GM10266 (cell line): ENCODE measurements at regions not wholly inside any gene's neighbourhood (a gene's known extent, or its start where the extent isn't known, plus 50 kb on each side); places are given as distances from the start of the nearest gene placed in this dataset.
"Not testable (repeated sequence)": the region's sequence is repeated elsewhere in the genome, so short reads cannot be mapped to it uniquely, and the experiment has no call there.

ENCODE experiments used
- DNase-seq: peaks from one replicate; pipeline ENCODE4 v3.0.0; 2012; ENCODE audit errors: extremely low spot score
- CTCF ChIP-seq: IDR thresholded peaks from 2 replicates; pipeline ENCODE4 v1.5.1; 2012; ENCODE audit warnings: mild to moderate bottlenecking, low read depth; ENCODE audit not compliant: control insufficient read depth, insufficient read depth; ENCODE audit errors: missing control alignments

- no peak for TF ChIP-seq CTCF
- no peak for DNase-seq
Measured at GRCh38 chr4:131551306-131551705, 1597.8 kb upstream of the PCDH10 start.

GRCh38 chr4:131566026-131566425, 1583.1 kb upstream of the PCDH10 start:
- TF ChIP-seq CTCF = no peak
- DNase-seq = no peak

GRCh38 chr4:131584587-131584986, 1564.5 kb upstream of the PCDH10 start:
- DNase-seq = no peak
- TF ChIP-seq CTCF = no peak

- no peak for TF ChIP-seq CTCF
- DNase-seq = no peak
Measured at GRCh38 chr4:131595140-131595539, 1554.0 kb upstream of the PCDH10 start.

- TF ChIP-seq CTCF = no peak
- DNase-seq = no peak
Measured at GRCh38 chr4:131603705-131604104, 1545.4 kb upstream of the PCDH10 start.

- TF ChIP-seq CTCF = no peak
- no peak for DNase-seq
Measured at GRCh38 chr4:131609039-131609438, 1540.1 kb upstream of the PCDH10 start.

- DNase-seq = not testable (repeated sequence)
Measured at GRCh38 chr4:131610517-131610916, 1538.6 kb upstream of the PCDH10 start.

GRCh38 chr4:131613086-131613823, 1535.8 kb upstream of the PCDH10 start:
- no peak for DNase-seq
- TF ChIP-seq CTCF = no peak
